ENCODE measurements at regions not wholly inside any gene's neighbourhood (a gene's known extent, or its start where the extent isn't known, plus 50 kb on each side); places are given as distances from the start of the nearest gene placed in this dataset.
"Not testable (repeated sequence)": the region's sequence is repeated elsewhere in the genome, so short reads cannot be mapped to it uniquely, and the experiment has no call there.

DNA sequence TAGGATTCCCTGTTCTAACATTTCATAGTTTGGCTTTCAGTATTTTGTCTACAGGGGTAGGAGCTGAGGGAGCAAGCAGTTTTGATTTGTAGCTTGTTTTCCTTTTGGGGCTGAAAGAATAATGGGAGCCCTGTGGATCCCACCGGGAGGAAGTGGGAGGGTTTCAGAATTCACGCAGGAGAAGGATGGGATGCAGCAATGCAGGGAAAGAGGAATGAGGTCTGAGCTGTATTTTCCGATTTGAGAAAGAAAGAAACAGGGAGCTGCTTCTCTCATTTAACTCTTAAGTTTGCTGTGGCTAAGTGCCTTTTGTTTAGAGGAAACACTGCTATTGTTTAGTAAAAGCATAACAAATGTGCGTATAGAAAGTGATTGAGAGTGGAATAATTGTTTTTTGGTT is 141.0 kb downstream of the ADCYAP1 start:
- no peak for DNase-seq (ENCODE audit: low read depth in 2 of 2)

GRCh38 chr18:1047406-1047805 is 142.7 kb downstream of the ADCYAP1 start:
- DNase-seq (ENCODE audit: low read depth in 2 of 2): no peak

DNA sequence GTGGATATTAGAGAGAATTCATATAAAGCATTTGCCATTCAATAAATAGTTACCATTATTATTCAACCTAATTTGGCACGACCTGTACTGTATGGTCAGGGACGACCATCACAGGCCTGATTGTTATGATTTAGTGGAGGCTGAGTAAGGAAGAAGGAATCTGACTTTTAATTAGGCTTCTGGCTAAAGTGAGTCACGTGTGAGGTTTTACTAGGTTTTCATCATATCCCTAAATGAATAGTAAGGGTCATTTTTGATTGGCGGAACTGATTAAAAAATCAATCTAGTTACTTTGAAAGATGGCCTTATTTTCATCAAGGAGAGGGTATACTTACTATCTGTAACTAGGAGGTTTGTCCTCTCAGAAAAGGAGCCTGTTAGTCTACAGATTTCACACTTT is 143.4 kb downstream of the ADCYAP1 start:
- DNase-seq (ENCODE audit: low read depth in 2 of 2): no peak

- no peak for DNase-seq (ENCODE audit: low read depth in 2 of 2)
Observed at GRCh38 chr18:1049173-1049572, 144.5 kb downstream of the ADCYAP1 start.

DNA sequence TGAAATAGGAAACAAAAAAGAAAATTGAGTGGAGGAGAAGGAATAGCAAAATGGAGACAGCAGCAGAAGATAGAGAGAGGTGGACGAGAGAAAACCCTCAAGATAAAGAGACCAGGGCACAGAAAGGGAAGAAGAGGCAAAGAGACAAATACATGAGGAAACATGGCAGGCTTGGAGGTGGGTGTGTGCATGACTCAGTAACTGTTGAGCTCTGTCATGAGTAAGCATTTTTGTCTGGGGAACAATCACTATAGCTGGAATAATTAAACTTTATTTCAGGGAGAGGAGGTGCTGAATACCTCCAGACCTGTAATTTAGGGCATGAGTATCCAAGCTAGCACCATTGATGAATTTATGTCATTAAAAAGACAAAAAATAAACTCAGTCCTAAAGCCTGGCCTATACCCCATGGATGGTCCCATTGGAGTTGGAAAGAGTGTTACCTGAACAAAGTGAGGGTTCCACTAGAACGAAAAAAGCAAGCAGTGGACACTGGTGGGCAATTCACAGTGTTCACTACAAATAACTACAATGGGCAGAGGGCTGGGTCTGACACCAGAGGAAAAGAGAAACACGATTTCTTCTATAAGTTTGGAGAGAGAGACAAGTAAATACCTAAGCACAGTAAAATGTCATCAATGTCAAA is 145.5 kb downstream of the ADCYAP1 start:
- no peak for DNase-seq (ENCODE audit: low read depth in 2 of 2)

- no peak for DNase-seq (ENCODE audit: low read depth in 2 of 2)
Observed at GRCh38 chr18:1052301-1052700, 147.6 kb downstream of the ADCYAP1 start.

GRCh38 chr18:1053331-1054315 is 149.0 kb downstream of the ADCYAP1 start:
- DNase-seq (ENCODE audit: low read depth in 2 of 2): no peak

GRCh38 chr18:1056404-1056803 is 151.7 kb downstream of the ADCYAP1 start:
- DNase-seq (ENCODE audit: low read depth in 2 of 2): no peak

GRCh38 chr18:1057367-1057766 is 152.7 kb downstream of the ADCYAP1 start:
- no peak for DNase-seq (ENCODE audit: low read depth in 2 of 2)

GRCh38 chr18:1062588-1062987 is 157.9 kb downstream of the ADCYAP1 start:
- DNase-seq (ENCODE audit: low read depth in 2 of 2): no peak

- no peak for DNase-seq (ENCODE audit: low read depth in 2 of 2)
Observed at GRCh38 chr18:1075322-1075721, 170.7 kb downstream of the ADCYAP1 start.

GRCh38 chr18:1075876-1076275 is 171.2 kb downstream of the ADCYAP1 start:
- DNase-seq (ENCODE audit: low read depth in 2 of 2): no peak

- DNase-seq (ENCODE audit: low read depth in 2 of 2): no peak
Observed at GRCh38 chr18:1078301-1078700, 173.6 kb downstream of the ADCYAP1 start.

GRCh38 chr18:1083675-1084074 is 179.0 kb downstream of the ADCYAP1 start:
- not testable (repeated sequence) for DNase-seq (ENCODE audit: low read depth in 2 of 2)

DNA sequence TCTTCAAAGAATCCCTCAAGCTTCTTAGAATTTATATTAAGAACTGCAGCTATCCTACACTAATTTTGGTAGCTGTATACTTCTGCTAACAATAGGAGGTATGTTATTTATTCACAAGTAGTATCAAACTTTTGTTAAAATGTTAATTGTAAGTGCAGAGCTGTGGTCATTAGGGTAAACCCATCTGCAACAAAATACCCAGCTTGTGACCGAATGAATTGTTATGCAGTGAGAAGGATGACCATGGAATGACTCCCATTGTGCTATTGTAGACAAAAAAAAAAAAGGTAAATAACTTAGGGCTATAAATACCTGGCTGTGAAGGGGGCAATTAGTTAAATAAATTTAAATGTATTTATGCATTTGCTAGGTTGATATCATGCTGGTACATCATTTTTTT is 186.1 kb downstream of the ADCYAP1 start:
- DNase-seq (ENCODE audit: low read depth in 2 of 2): no peak

DNA sequence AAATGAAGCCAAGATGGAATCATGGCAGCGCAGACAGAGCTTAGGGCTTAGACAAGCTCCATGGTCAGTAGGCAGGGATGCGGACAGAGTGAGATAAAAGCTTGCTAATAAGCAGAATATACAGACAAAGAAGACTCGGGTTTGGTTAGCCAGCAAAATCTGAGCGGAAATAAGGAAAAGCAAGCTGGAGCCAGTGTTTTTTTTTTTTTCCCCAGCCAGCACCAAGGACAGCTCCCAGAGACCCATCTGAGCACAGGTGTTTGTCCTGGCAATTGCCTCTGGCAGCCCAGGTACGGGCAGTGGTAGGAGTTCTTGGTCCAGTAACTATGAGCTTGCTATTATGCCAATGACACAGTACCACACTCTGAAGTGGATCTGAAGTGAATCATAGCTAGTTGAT is 187.6 kb downstream of the ADCYAP1 start:
- DNase-seq (ENCODE audit: low read depth in 2 of 2): no peak

GRCh38 chr18:1094409-1094808 is 189.7 kb downstream of the ADCYAP1 start:
- no peak for DNase-seq (ENCODE audit: low read depth in 2 of 2)

DNA sequence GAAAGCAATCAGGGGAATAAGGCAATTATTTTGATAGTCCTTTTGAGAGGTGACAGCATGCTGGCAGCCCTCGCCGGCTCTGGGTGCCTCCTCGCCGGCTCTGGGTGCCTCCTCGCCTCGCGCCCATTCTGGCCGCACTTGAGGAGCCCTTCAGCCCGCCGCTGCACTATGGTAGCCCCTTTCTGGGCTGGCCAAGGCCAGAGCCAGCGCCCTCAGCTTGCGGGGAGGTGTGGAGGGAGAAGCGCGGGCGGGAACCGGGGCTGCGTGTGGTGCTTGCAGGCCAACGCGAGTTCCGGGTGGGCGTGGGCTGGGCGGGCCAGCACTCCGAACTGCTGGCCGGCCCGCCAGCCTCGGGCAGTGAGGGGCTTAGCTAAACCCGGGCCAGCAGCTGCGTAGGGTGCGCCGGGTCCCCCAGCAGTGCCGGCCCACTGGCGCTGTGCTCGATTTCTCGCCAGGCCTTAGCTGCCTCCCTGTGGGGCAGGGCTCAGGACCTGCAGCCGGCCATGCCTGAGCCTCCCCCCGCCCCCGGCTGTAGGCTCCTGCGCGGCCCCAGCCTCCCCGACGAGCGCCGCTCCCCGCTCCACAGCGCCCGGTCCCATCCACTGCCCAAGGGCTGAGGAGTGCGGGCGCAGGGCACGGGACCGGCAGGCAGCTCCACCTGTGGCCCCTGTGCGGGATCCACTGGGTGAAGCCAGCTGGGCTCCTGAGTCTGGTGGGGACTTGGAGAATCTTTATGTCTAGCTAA is 193.5 kb downstream of the ADCYAP1 start:
- DNase-seq (ENCODE audit: low read depth in 2 of 2): not testable (repeated sequence)

- no peak for DNase-seq (ENCODE audit: low read depth in 2 of 2)
Observed at GRCh38 chr18:1102848-1103247, 198.2 kb downstream of the ADCYAP1 start.

- no peak for DNase-seq (ENCODE audit: low read depth in 2 of 2)
Observed at GRCh38 chr18:1103537-1103936, 198.9 kb downstream of the ADCYAP1 start.

- no peak for DNase-seq (ENCODE audit: low read depth in 2 of 2)
Observed at GRCh38 chr18:1104181-1104881, 199.7 kb downstream of the ADCYAP1 start.

GRCh38 chr18:1124495-1124894 is 219.8 kb downstream of the ADCYAP1 start:
- no peak for DNase-seq (ENCODE audit: low read depth in 2 of 2)
